Testis (tissue), 2 donors: ENCODE measurements at regions not wholly inside any gene's neighbourhood (a gene's known extent, or its start where the extent isn't known, plus 50 kb on each side); places are given as distances from the start of the nearest gene placed in this dataset.

Source experiments
- POLR2A ChIP-seq: fragments of 450-650 bp; IDR thresholded peaks from one replicate; pipeline ENCODE4 v1.6.1; 2017; ENCODE audit warnings: antibody characterized with exemption, mild to moderate bottlenecking, moderate library complexity
- TF ChIP-seq, protein P1 (sequence below), 3 experiments: fragments of 450-650 bp in 2 of 3; fragments of 200-600 bp in 1 of 3; sonication (generic) in 1 of 3; IDR thresholded peaks; one replicate each; pipeline ENCODE4 v1.5.1; 2016 to 2019; ENCODE audit warnings: antibody characterized with exemption in 3 of 3, mild to moderate bottlenecking in 2 of 3, moderate library complexity in 1 of 3

DNA sequence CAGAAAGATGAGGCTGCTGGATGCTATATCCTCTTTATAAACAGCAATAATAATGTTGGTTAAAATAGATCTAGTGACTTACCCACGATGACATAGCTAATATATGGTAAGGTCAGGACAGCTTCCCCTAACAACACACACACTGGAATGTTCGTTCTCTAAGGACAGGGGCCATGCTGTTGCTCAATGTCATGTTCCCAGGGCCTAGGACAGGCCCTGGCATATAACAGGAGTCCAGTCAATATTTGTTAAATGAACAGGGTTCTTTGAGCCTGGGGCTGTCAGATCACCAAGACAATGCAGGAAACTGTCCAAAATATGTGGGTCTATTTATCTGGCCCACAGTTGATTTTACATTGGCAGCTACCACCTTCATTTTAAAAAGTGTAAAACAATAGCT, 207.1 kb upstream of the MEX3C start:
- TF ChIP-seq, protein P1, sequence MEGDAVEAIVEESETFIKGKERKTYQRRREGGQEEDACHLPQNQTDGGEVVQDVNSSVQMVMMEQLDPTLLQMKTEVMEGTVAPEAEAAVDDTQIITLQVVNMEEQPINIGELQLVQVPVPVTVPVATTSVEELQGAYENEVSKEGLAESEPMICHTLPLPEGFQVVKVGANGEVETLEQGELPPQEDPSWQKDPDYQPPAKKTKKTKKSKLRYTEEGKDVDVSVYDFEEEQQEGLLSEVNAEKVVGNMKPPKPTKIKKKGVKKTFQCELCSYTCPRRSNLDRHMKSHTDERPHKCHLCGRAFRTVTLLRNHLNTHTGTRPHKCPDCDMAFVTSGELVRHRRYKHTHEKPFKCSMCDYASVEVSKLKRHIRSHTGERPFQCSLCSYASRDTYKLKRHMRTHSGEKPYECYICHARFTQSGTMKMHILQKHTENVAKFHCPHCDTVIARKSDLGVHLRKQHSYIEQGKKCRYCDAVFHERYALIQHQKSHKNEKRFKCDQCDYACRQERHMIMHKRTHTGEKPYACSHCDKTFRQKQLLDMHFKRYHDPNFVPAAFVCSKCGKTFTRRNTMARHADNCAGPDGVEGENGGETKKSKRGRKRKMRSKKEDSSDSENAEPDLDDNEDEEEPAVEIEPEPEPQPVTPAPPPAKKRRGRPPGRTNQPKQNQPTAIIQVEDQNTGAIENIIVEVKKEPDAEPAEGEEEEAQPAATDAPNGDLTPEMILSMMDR (IDR thresholded peaks at IDR 0.05): no peak
- no peak for TF ChIP-seq POLR2A
